ENCODE measurements at regions not wholly inside any gene's neighbourhood (a gene's known extent, or its start where the extent isn't known, plus 50 kb on each side); places are given as distances from the start of the nearest gene placed in this dataset.

DNA sequence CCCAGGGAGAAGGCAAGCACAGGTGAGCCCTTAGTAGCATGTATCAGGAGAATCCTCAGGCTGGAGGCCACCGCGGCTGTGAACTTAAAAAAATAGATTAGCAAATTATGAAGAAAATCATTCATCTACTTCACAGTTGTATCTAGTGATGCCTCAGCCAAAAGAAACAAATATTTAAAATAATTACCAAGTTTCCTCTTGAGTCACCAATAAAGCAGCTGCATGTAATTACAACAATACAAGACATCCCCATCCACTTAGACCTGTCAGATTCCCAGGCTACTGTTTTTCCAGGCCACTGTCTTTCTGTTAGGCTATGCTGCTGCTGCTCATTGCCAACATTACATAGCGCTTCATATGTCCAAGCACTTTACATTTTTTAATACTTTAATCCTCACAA, 54.6 kb upstream of the PHLPP1 start:
- H3K79me2 ChIP-seq (ENCODE audit: insufficient read depth, low read length), result no peaks in the 10 kb centered on the region
- H2AFZ ChIP-seq (ENCODE audit: low read depth, low read length, severe bottlenecking), result no peak overlapping the region
- H3K4me2 ChIP-seq (ENCODE audit: low read depth, low read length, poor library complexity, severe bottlenecking), result no peak overlapping the region
- no peak overlapping the region for H3K27ac ChIP-seq (ENCODE audit: low read depth, low read length)
- no peaks in the 10 kb centered on the region for H3K36me3 ChIP-seq (ENCODE audit: low read length)
- H3K27me3 ChIP-seq (ENCODE audit: low read length), result no peaks in the 10 kb centered on the region
- no peak for TF ChIP-seq EZH2phosphoT487 (conservative IDR thresholded peaks at IDR 0.05; ENCODE audit: low read length)
- TF ChIP-seq, protein P1, sequence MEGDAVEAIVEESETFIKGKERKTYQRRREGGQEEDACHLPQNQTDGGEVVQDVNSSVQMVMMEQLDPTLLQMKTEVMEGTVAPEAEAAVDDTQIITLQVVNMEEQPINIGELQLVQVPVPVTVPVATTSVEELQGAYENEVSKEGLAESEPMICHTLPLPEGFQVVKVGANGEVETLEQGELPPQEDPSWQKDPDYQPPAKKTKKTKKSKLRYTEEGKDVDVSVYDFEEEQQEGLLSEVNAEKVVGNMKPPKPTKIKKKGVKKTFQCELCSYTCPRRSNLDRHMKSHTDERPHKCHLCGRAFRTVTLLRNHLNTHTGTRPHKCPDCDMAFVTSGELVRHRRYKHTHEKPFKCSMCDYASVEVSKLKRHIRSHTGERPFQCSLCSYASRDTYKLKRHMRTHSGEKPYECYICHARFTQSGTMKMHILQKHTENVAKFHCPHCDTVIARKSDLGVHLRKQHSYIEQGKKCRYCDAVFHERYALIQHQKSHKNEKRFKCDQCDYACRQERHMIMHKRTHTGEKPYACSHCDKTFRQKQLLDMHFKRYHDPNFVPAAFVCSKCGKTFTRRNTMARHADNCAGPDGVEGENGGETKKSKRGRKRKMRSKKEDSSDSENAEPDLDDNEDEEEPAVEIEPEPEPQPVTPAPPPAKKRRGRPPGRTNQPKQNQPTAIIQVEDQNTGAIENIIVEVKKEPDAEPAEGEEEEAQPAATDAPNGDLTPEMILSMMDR (IDR thresholded peaks at IDR 0.05; ENCODE audit: insufficient read depth, low read length, poor library complexity, severe bottlenecking), result no peak
- H3K9me2 ChIP-seq (replicated peaks; ENCODE audit: insufficient read depth, low read length), result no peaks in the 10 kb centered on the region
- no peaks in the 10 kb centered on the region for H4K20me1 ChIP-seq (ENCODE audit: low read depth, low read length)
- no peak overlapping the region for H3K9ac ChIP-seq (ENCODE audit: low read length)
- H3K9me3 ChIP-seq (ENCODE audit: insufficient read depth, low read length), result no peaks in the 10 kb centered on the region
- no peak overlapping the region for H3K4me3 ChIP-seq (ENCODE audit: insufficient read depth, low read length, poor library complexity, severe bottlenecking)
- H3F3A ChIP-seq (ENCODE audit: insufficient read depth), result no peaks in the 10 kb centered on the region

DNA sequence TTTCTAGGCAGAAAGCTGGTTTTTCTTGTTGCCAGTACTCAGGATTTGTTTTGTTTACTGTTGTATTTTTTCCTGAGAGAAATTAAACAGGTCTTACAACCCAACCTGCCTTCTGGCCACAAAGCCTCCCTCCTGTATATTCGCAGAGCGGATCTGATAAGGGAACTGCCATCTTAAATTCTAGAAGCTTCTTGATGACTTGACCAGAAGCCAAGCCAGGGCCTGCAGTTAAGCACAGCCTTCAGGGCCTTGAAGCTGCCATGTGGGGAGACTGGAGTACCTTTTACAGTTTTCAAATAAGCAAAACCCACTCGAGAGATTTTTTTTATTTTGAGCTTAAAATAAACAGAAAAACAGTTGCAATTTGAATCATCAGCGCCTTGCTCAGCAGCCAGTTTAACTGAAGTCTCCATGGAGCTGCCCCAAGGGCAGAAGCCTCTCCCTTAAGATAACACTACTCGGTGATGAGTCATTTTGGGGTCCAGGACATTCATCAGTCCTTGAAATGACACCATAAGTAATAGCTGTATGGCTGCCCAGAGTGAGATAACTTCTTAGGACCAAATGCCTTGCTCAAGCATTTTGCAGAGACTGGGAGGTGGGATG, 51.5 kb upstream of the PHLPP1 start:
- Histone ChIP-seq H3K36me3 (ENCODE audit: low read length) (no peaks in the 10 kb centered on the region), H2AFZ (ENCODE audit: low read depth, low read length, severe bottlenecking) (peak overlapping the region; percentile 24), H3F3A (ENCODE audit: insufficient read depth) (no peaks in the 10 kb centered on the region), H3K4me3 (ENCODE audit: insufficient read depth, low read length, poor library complexity, severe bottlenecking) (no peak overlapping the region), H3K4me2 (ENCODE audit: low read depth, low read length, poor library complexity, severe bottlenecking) (no peak overlapping the region), H3K79me2 (ENCODE audit: insufficient read depth, low read length) (no peaks in the 10 kb centered on the region), H4K20me1 (ENCODE audit: low read depth, low read length) (no peaks in the 10 kb centered on the region), H3K27ac (ENCODE audit: low read depth, low read length) (no peak overlapping the region), H3K9me2 (replicated peaks; ENCODE audit: insufficient read depth, low read length) (no peaks in the 10 kb centered on the region), H3K9ac (ENCODE audit: low read length) (no peak overlapping the region), H3K9me3 (ENCODE audit: insufficient read depth, low read length) (no peaks in the 10 kb centered on the region), H3K27me3 (ENCODE audit: low read length) (no peaks in the 10 kb centered on the region)
- TF ChIP-seq EZH2phosphoT487 (conservative IDR thresholded peaks at IDR 0.05; ENCODE audit: low read length), result no peak
- TF ChIP-seq, protein P1 (IDR thresholded peaks at IDR 0.05; ENCODE audit: insufficient read depth, low read length, poor library complexity, severe bottlenecking), result no peak

DNA sequence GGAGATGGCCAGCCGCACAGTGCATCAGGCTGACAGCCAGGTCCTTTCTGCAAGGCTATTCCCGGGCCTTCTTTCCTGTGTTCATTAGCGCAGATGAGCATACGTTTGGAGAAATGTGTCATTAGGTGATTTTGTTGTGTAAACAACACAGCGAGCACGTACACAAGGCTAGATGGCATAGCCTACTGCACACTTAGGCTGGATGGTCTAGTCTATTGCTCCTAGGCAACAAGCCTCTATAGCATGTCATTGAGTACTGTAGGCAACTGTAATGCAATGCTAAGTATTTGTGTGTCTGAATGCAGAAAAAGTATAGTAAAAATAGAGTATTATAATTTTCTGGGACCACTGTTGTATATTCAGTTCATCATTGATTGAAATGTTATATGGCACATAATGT, 50.9 kb upstream of the PHLPP1 start:
- H4K20me1 ChIP-seq (ENCODE audit: low read depth, low read length), result no peaks in the 10 kb centered on the region
- H3K27me3 ChIP-seq (ENCODE audit: low read length), result no peaks in the 10 kb centered on the region
- no peaks in the 10 kb centered on the region for H3K79me2 ChIP-seq (ENCODE audit: insufficient read depth, low read length)
- TF ChIP-seq EZH2phosphoT487 (conservative IDR thresholded peaks at IDR 0.05; ENCODE audit: low read length), result no peak
- TF ChIP-seq, protein P1 (IDR thresholded peaks at IDR 0.05; ENCODE audit: insufficient read depth, low read length, poor library complexity, severe bottlenecking), result no peak
- no peak overlapping the region for H2AFZ ChIP-seq (ENCODE audit: low read depth, low read length, severe bottlenecking)
- no peak overlapping the region for H3K4me2 ChIP-seq (ENCODE audit: low read depth, low read length, poor library complexity, severe bottlenecking)
- H3K4me3 ChIP-seq (ENCODE audit: insufficient read depth, low read length, poor library complexity, severe bottlenecking), result no peak overlapping the region
- no peaks in the 10 kb centered on the region for H3K9me3 ChIP-seq (ENCODE audit: insufficient read depth, low read length)
- H3K27ac ChIP-seq (ENCODE audit: low read depth, low read length), result no peak overlapping the region
- no peak overlapping the region for H3K9ac ChIP-seq (ENCODE audit: low read length)
- H3F3A ChIP-seq (ENCODE audit: insufficient read depth), result no peaks in the 10 kb centered on the region
- no peaks in the 10 kb centered on the region for H3K9me2 ChIP-seq (replicated peaks; ENCODE audit: insufficient read depth, low read length)
- H3K36me3 ChIP-seq (ENCODE audit: low read length), result no peaks in the 10 kb centered on the region

Measured in SU-DHL-6 (cell line).